T-cell (primary cell): ENCODE measurements at regions not wholly inside any gene's neighbourhood (a gene's known extent, or its start where the extent isn't known, plus 50 kb on each side); places are given as distances from the start of the nearest gene placed in this dataset.

ENCODE experiments used
- ATAC-seq, 4 experiments: fragments of 200-7000 bp in 3 of 4; fragments of 150-1000 bp in 1 of 4; cut with Tn5 transposase; replicated peaks in 1 of 4; 1 replicate in 3 of 4; 2 replicates in 1 of 4; pipeline ENCODE4 v1.10.0; 2021; ENCODE audit warnings: moderate library complexity in 3 of 4, mild to moderate bottlenecking in 2 of 4, moderate number of reproducible peaks in 1 of 4
- CTCF ChIA-PET, 2 donors: fragments of 300-600 bp; sonication (Branson Sonifier 250); formaldehyde crosslinking; loops; one replicate each; lab custom pipeline; 2022; ENCODE audit warnings: antibody characterized with exemption in 2 of 2; lab: Charles Lee
- POLR2A ChIA-PET, 2 donors: fragments of 300-600 bp; sonication (Branson Sonifier 250); formaldehyde crosslinking; loops; one replicate each; lab custom pipeline; 2022; ENCODE audit warnings: antibody characterized with exemption in 2 of 2; lab: Charles Lee
- DNase-seq, 35 experiments: peaks; one replicate each; pipeline versions ENCODE4 v3.0.0 to v3.0.0-alpha.2; 2013 to 2023
- H3K27ac ChIP-seq: one replicate; pipeline ENCODE4 v1.5.1; 2013; ENCODE audit warnings: low read length
- H3K27me3 ChIP-seq, 2 experiments: replicated peaks in 1 of 2; 1 replicate in 1 of 2; 2 replicates in 1 of 2; pipeline versions ENCODE4 v1.6.1 to v1.7.0; 2013; ENCODE audit warnings: low read length in 1 of 2, mixed read lengths in 1 of 2; ENCODE audit not compliant: control insufficient read depth in 2 of 2, insufficient read depth in 2 of 2; ENCODE audit errors: extremely low read depth in 1 of 2
- H3K36me3 ChIP-seq, 2 donors: 1 replicate in 1 of 2; 2 replicates in 1 of 2; pipeline versions ENCODE4 v1.6.1 to v1.7.0; 2013; ENCODE audit warnings: low read length in 1 of 2; ENCODE audit not compliant: control insufficient read depth in 2 of 2, insufficient read depth in 1 of 2; ENCODE audit errors: extremely low read depth in 1 of 2
- H3K4me1 ChIP-seq, 2 experiments: 1 replicate in 1 of 2; 2 replicates in 1 of 2; pipeline versions ENCODE4 v1.6.1 to v1.7.0; 2013; ENCODE audit warnings: low read length in 2 of 2, mixed read lengths in 1 of 2; ENCODE audit not compliant: insufficient read depth in 2 of 2, control insufficient read depth in 1 of 2; ENCODE audit errors: extremely low read depth in 1 of 2
- H3K4me3 ChIP-seq, 2 donors: 1 replicate in 1 of 2; 2 replicates in 1 of 2; pipeline versions ENCODE4 v1.5.1 to v1.7.0; 2013; ENCODE audit warnings: mild to moderate bottlenecking in 2 of 2, low read length in 1 of 2, moderate library complexity in 1 of 2; ENCODE audit not compliant: control insufficient read depth in 1 of 2; ENCODE audit errors: extremely low read depth in 1 of 2
- H3K9me3 ChIP-seq: 2 replicates; pipeline ENCODE4 v1.7.0; 2013
- H3K27ac Mint-ChIP-seq, 2 donors: one replicate each; pipeline ENCODE4 v1.8.0; 2020 to 2021; ENCODE audit warnings: mild to moderate bottlenecking in 2 of 2, mixed read lengths in 2 of 2
- H3K27me3 Mint-ChIP-seq, 2 donors: one replicate each; pipeline ENCODE4 v1.8.0; 2021 to 2022; ENCODE audit warnings: mixed read lengths in 2 of 2
- H3K36me3 Mint-ChIP-seq: one replicate; pipeline ENCODE4 v1.8.0; 2021; ENCODE audit warnings: mixed read lengths
- H3K4me1 Mint-ChIP-seq, 3 donors: one replicate each; pipeline ENCODE4 v1.8.0; 2020 to 2022; ENCODE audit warnings: mixed read lengths in 3 of 3, mild to moderate bottlenecking in 1 of 3
- H3K4me3 Mint-ChIP-seq, 3 donors: one replicate each; pipeline ENCODE4 v1.8.0; 2020 to 2022; ENCODE audit warnings: mild to moderate bottlenecking in 3 of 3, mixed read lengths in 3 of 3, moderate library complexity in 3 of 3
- H3K9me3 Mint-ChIP-seq, 3 donors: one replicate each; pipeline ENCODE4 v1.8.0; 2020 to 2022; ENCODE audit warnings: mixed read lengths in 3 of 3
- WGBS: methylation state at CpG from one replicate; pipeline ENCODE4 v1.1.5; 2013; ENCODE audit warnings: missing lambda C conversion rate; ENCODE audit not compliant: insufficient coverage; 5-methylcytosine and 5-hydroxymethylcytosine counted together

GRCh38 chr2:238988105-238988504 is 140.2 kb downstream of the TWIST2 start:
- ChIA-PET POLR2A (no interaction called here), CTCF (no interaction called here)
- 56% methylated on average over 1 of the region's 7 CpGs for WGBS
- no peak overlapping the region for H3K4me3 ChIP-seq
- Mint-ChIP-seq H3K36me3 (no peaks in the 10 kb centered on the region), H3K9me3 (no peaks in the 10 kb centered on the region), H3K27me3 (peaks cover 13 to 20% of the 10 kb centered on the region in 2 donors), H3K4me3 (no peak overlapping the region), H3K4me1 (no peaks in the 10 kb centered on the region), H3K27ac (no peak overlapping the region)
- ATAC-seq, result no peak
- H3K27me3 ChIP-seq, result peaks cover 0 to 35% of the 10 kb centered on the region in 2 experiments
- H3K9me3 ChIP-seq, result no peaks in the 10 kb centered on the region
- no peak overlapping the region for H3K27ac ChIP-seq
- no peaks in the 10 kb centered on the region for H3K4me1 ChIP-seq
- H3K36me3 ChIP-seq, result no peaks in the 10 kb centered on the region
- DNase-seq, result peak in 1 of 35 experiments; percentile 10

DNA sequence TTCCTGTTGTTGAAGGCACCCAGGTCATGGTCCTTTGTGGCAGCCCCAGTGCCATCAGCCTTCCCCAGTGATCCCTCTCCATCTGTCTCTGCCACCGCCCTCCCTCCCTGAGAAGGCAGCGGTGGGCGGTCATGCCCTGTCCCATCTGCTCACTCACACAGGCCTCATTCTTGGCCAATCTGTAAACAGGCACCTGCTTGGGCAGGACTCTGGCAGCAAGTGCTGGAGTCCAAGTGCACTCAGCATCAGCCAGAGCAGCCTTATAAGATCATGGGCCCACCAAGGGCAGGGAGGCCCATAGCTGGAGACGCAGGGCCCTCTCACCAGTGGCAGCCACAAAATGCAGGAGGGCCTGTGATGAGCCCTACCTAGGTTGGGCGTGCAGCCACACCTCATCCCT is 140.9 kb downstream of the TWIST2 start:
- ChIA-PET CTCF (no interaction called here), POLR2A (no interaction called here)
- 89% methylated on average over 3 of the region's 5 CpGs for WGBS
- no peaks in the 10 kb centered on the region for H3K4me1 Mint-ChIP-seq
- H3K27me3 ChIP-seq, result peaks cover 0 to 34% of the 10 kb centered on the region in 2 experiments
- no peak overlapping the region for H3K4me3 Mint-ChIP-seq
- H3K4me1 ChIP-seq, result no peaks in the 10 kb centered on the region
- no peaks in the 10 kb centered on the region for H3K9me3 ChIP-seq
- H3K4me3 ChIP-seq, result no peak overlapping the region
- H3K27ac ChIP-seq, result no peak overlapping the region
- peaks cover 13 to 20% of the 10 kb centered on the region in 2 donors for H3K27me3 Mint-ChIP-seq
- H3K36me3 Mint-ChIP-seq, result no peaks in the 10 kb centered on the region
- H3K9me3 Mint-ChIP-seq, result no peaks in the 10 kb centered on the region
- H3K36me3 ChIP-seq, result no peaks in the 10 kb centered on the region
- DNase-seq (peak in 1 of 35 experiments; percentile 22), ATAC-seq (no peak)
- no peak overlapping the region for H3K27ac Mint-ChIP-seq

DNA sequence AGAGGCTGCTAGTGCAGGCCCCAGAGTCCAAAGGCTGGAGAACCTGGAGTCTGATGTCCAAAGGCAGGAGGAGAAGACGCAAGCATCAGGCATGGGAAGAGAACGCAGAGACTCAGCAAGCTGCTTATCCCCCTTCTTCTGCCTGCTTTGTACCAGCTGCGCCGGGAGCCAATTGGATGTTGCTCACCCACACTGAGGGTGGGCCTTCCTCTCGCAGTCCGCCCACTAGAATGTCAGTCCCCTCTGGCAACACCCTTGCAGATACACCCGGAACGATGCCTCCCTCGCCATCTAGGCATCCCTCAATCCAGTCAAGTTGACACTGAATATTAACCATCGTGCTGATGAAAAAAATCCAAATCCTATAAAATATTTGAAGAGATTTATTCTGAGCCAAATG is 141.6 kb downstream of the TWIST2 start:
- no peaks in the 10 kb centered on the region for H3K4me1 Mint-ChIP-seq
- no peak overlapping the region for H3K4me3 ChIP-seq
- ATAC-seq, result no peak
- ChIA-PET CTCF (no interaction called here), POLR2A (no interaction called here)
- H3K9me3 ChIP-seq, result no peaks in the 10 kb centered on the region
- no peak for DNase-seq
- peaks cover 13 to 22% of the 10 kb centered on the region in 2 donors for H3K27me3 Mint-ChIP-seq
- H3K9me3 Mint-ChIP-seq, result peaks cover 5% of the 10 kb centered on the region in 3 donors
- H3K36me3 Mint-ChIP-seq, result no peaks in the 10 kb centered on the region
- peaks cover 0 to 34% of the 10 kb centered on the region in 2 experiments for H3K27me3 ChIP-seq
- H3K36me3 ChIP-seq, result no peaks in the 10 kb centered on the region
- H3K4me1 ChIP-seq, result no peaks in the 10 kb centered on the region
- no peak overlapping the region for H3K4me3 Mint-ChIP-seq
- WGBS, result 87% methylated on average over 5 of the region's 10 CpGs
- H3K27ac ChIP-seq, result no peak overlapping the region
- H3K27ac Mint-ChIP-seq, result no peak overlapping the region

GRCh38 chr2:238994432-238994831 is 146.5 kb downstream of the TWIST2 start:
- no peaks in the 10 kb centered on the region for H3K36me3 ChIP-seq
- Mint-ChIP-seq H3K27me3 (peaks cover 7 to 22% of the 10 kb centered on the region in 2 donors), H3K36me3 (no peaks in the 10 kb centered on the region), H3K4me3 (no peak overlapping the region), H3K27ac (no peak overlapping the region), H3K9me3 (peaks cover 5 to 8% (median 8%) of the 10 kb centered on the region in 3 donors), H3K4me1 (no peaks in the 10 kb centered on the region)
- peaks cover 4 to 27% of the 10 kb centered on the region in 2 experiments for H3K27me3 ChIP-seq
- H3K4me1 ChIP-seq, result no peaks in the 10 kb centered on the region
- no CpG with 5 or more reads among the region's 3 CpGs for WGBS
- no peak overlapping the region for H3K4me3 ChIP-seq
- CTCF ChIA-PET, result no interaction called here
- POLR2A ChIA-PET, result no interaction called here
- DNase-seq, result no peak
- ATAC-seq, result no peak
- H3K27ac ChIP-seq, result no peak overlapping the region
- peaks cover 3% of the 10 kb centered on the region for H3K9me3 ChIP-seq

- H3K27me3 ChIP-seq, result peaks cover 4 to 31% of the 10 kb centered on the region in 2 experiments
- no peak overlapping the region for H3K27ac Mint-ChIP-seq
- H3K27ac ChIP-seq, result no peak overlapping the region
- H3K4me1 Mint-ChIP-seq, result no peaks in the 10 kb centered on the region
- H3K27me3 Mint-ChIP-seq, result peaks cover 7 to 23% of the 10 kb centered on the region in 2 donors
- peaks cover 5 to 8% (median 8%) of the 10 kb centered on the region in 3 donors for H3K9me3 Mint-ChIP-seq
- no peaks in the 10 kb centered on the region for H3K36me3 Mint-ChIP-seq
- ATAC-seq (no peak), DNase-seq (no peak)
- H3K9me3 ChIP-seq, result peaks cover 3% of the 10 kb centered on the region
- ChIA-PET CTCF (no interaction called here), POLR2A (no interaction called here)
- WGBS, result 87% methylated on average over 2 of the region's 3 CpGs
- no peak overlapping the region for H3K4me3 ChIP-seq
- H3K4me3 Mint-ChIP-seq, result no peak overlapping the region
- no peaks in the 10 kb centered on the region for H3K4me1 ChIP-seq
- H3K36me3 ChIP-seq, result no peaks in the 10 kb centered on the region
Observed at GRCh38 chr2:238994876-238995275, 147.0 kb downstream of the TWIST2 start.

DNA sequence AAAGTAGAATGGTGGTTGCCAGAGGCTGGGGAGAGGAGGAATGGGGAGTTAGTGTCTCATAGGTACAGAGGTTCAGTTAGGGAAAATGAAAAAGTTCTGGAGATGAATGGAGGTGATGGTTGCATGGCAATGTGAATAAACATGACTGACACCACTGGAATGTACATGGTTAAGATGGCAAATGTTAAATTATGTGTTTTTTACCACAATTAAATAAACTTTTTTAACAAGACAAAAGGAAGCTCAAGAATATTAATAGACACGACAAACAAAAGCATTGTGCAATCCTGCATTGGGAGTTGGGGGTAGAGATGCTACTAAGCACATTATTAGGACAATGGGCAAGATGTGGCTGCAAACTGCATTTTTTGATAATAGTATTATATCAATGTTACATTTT is 147.7 kb downstream of the TWIST2 start:
- H3K27ac Mint-ChIP-seq, result no peak overlapping the region

More for the DNA sequence above, 147.7 kb downstream of the TWIST2 start:
- Mint-ChIP-seq H3K9me3 (peaks cover 5 to 8% (median 8%) of the 10 kb centered on the region in 3 donors), H3K4me1 (no peaks in the 10 kb centered on the region), H3K36me3 (no peaks in the 10 kb centered on the region), H3K27me3 (peaks cover 7 to 25% of the 10 kb centered on the region in 2 donors), H3K4me3 (no peak overlapping the region)
- peaks cover 3% of the 10 kb centered on the region for H3K9me3 ChIP-seq
- H3K36me3 ChIP-seq, result no peaks in the 10 kb centered on the region
- WGBS, result no CpG with 5 or more reads among the region's 1 CpG
- H3K4me3 ChIP-seq, result no peak overlapping the region
- ChIA-PET POLR2A (interaction anchor here in 1 of 2 donors (0.5 kb wide), 1 partner anchor 1513 kb away, joined by 4 read pairs; no protein-coding TSS in a partner anchor), CTCF (no interaction called here)
- no peaks in the 10 kb centered on the region for H3K4me1 ChIP-seq
- peaks cover 4 to 33% of the 10 kb centered on the region in 2 experiments for H3K27me3 ChIP-seq
- H3K27ac ChIP-seq, result no peak overlapping the region
- no peak for ATAC-seq
- DNase-seq, result no peak
